H1 (cell line): ENCODE measurements at regions not wholly inside any gene's neighbourhood (a gene's known extent, or its start where the extent isn't known, plus 50 kb on each side); places are given as distances from the start of the nearest gene placed in this dataset.

ENCODE experiments used
- BRCA1 ChIP-seq: IDR thresholded peaks from 2 replicates; pipeline ENCODE4 v1.6.1; 2012; ENCODE audit warnings: low read depth, low read length, improper control_type of control experiment
- SP2 ChIP-seq: IDR thresholded peaks from 2 replicates; pipeline ENCODE4 v1.6.1; 2012; ENCODE audit warnings: mild to moderate bottlenecking, low read length, inconsistent platforms

- TF ChIP-seq BRCA1, result no peak
- no peak for TF ChIP-seq SP2
Measured at GRCh38 chr1:187122566-187122965, 293.8 kb downstream of the PLA2G4A start (continued).
